Astrocyte (in vitro differentiated cells and primary cell): ENCODE measurements at regions not wholly inside any gene's neighbourhood (a gene's known extent, or its start where the extent isn't known, plus 50 kb on each side); places are given as distances from the start of the nearest gene placed in this dataset.

Experiments
- CTCF ChIP-seq: IDR thresholded peaks from 2 replicates; pipeline ENCODE4 v1.5.1; 2011; ENCODE audit warnings: low read depth, mild to moderate bottlenecking, inconsistent platforms, low read length, moderate library complexity; ENCODE audit not compliant: insufficient read depth
- EZH2 ChIP-seq: IDR thresholded peaks from 2 replicates; pipeline ENCODE4 v1.6.1; 2012; ENCODE audit warnings: mild to moderate bottlenecking, low read length, inconsistent platforms; ENCODE audit not compliant: insufficient read depth

- no peak for TF ChIP-seq CTCF
- no peak for TF ChIP-seq EZH2
These were observed 201.0 kb downstream of the CYRIA start for GRCh38 chr2:16464641-16465040.
